ENCODE measurements at regions not wholly inside any gene's neighbourhood (a gene's known extent, or its start where the extent isn't known, plus 50 kb on each side); places are given as distances from the start of the nearest gene placed in this dataset.

DNA sequence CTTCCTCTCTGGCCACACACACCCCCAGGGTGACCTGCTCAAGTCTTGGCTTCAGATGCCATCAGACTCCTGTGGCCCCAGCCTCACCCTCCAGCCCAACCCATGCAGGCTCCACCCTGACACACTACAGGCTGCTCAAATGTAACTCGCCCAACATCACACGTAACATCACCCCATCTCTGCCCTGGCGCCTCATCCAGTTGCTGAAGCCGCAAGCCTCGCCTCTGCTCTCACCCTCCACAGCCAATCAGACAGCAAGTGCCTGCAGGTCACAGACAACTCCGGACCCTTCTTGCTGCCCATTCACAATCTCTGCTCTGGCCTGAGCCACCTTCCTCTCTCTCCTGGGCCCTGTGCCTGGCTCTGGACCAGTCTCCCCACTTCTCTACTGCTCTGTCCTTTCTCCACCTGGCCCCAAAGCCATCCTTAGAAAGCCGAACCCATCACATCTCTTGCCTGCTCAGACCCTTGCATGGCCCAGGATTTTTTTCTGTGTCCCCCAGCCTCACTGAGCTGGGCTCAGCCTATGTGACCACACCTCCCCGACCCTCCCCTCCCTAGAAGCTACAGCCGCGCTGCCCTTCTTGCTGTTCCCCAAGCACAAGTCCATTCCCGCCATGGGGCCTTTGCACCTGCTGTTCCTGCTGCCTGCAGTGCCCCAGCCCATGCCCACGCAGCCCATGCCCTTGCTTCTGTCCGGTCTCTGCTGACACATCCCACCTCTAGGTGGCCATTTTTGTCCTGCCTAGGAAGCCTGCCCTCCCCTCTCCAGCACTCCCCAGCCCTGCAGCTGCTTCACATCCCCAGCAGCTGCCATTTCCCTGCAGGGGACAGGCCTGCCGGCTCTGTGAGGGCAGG lies 333.9 kb downstream of the CTTN start:
- Mint-ChIP-seq H3K9me3 (no peaks in the 10 kb centered on the region), H3K27me3 (ENCODE audit: low read depth) (peaks cover 16% of the 10 kb centered on the region), H3K4me3 (no peak overlapping the region), H3K4me1 (peaks cover 5% of the 10 kb centered on the region), H3K36me3 (ENCODE audit: low read depth) (no peaks in the 10 kb centered on the region), H3K27ac (no peak overlapping the region)
- TF ChIP-seq, protein P1, sequence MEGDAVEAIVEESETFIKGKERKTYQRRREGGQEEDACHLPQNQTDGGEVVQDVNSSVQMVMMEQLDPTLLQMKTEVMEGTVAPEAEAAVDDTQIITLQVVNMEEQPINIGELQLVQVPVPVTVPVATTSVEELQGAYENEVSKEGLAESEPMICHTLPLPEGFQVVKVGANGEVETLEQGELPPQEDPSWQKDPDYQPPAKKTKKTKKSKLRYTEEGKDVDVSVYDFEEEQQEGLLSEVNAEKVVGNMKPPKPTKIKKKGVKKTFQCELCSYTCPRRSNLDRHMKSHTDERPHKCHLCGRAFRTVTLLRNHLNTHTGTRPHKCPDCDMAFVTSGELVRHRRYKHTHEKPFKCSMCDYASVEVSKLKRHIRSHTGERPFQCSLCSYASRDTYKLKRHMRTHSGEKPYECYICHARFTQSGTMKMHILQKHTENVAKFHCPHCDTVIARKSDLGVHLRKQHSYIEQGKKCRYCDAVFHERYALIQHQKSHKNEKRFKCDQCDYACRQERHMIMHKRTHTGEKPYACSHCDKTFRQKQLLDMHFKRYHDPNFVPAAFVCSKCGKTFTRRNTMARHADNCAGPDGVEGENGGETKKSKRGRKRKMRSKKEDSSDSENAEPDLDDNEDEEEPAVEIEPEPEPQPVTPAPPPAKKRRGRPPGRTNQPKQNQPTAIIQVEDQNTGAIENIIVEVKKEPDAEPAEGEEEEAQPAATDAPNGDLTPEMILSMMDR (IDR thresholded peaks at IDR 0.05; ENCODE audit: unreplicated experiment in 3 of 3), result no peak

DNA sequence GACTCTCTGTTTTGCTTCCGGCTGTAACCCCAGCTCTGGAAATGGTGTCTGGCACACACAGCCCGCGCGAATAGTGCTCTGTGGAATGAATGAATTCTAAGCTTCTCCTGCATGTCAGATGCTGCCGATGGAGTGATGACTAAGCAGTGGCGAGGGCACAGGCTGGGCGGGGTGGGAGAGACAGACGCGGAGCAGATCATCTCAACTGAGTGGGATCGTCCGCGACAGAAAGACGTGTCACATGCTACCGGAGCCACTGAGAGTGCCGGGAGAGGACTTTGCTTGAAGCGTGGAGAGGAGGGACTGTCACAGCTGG lies 334.5 kb downstream of the CTTN start:
- peaks cover 12% of the 10 kb centered on the region for H3K27me3 Mint-ChIP-seq (ENCODE audit: low read depth)

DNA sequence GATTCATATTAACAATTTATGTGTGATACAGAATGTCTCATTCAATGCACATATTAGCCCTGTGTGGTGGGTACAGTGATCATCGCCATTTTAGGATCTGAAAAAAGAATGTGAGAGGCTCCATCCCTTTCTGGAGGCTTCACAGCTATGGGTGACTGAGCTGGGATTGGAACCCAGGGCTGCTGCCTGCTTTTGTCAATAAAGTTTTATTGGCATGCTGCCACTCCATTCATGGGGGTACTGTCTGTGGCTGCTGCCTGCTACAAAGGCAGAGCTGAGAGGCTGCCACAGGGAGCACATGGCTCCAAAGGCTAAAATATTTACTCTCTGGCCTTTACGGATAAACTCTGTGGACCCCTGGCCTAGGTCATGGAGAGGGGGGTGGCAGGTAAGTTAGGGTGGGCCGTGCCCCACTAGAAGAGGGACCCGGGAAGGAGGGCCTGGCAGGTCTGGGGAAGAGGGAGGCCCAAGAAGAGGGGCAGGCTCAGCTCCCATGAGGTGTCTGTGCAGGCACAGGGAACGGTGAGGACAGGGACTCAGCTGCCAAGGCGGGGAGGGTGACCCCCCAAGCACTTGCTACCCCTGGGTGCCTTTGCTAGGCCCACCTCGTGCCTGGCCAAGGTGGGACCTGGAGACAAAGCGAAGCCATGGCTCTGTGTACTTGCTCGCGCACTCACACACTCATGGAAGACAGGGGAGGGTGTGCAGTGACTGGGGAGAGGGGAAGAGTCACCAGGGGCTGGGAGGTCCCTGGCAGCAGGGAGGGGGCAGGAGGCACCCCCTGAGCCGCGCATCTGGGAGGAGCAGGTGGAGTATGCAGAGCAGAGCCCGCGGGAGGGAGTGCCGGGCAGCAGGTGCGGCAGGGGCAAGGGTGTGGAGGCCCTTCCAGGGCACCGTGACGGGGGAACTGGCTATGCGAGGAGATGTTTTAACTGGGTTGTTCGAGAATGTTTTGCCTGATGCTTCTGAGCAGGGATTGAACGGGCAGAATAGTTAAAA lies 335.3 kb downstream of the CTTN start:
- Mint-ChIP-seq H3K9me3 (no peaks in the 10 kb centered on the region), H3K27ac (no peak overlapping the region), H3K4me3 (no peak overlapping the region), H3K36me3 (ENCODE audit: low read depth) (no peaks in the 10 kb centered on the region), H3K4me1 (peaks cover 5% of the 10 kb centered on the region), H3K27me3 (ENCODE audit: low read depth) (peaks cover 12% of the 10 kb centered on the region)
- TF ChIP-seq, protein P1 (IDR thresholded peaks at IDR 0.05; ENCODE audit: unreplicated experiment in 3 of 3), result no peak

More for the DNA sequence above, 334.5 kb downstream of the CTTN start:
- no peak overlapping the region for H3K4me3 Mint-ChIP-seq
- H3K27ac Mint-ChIP-seq, result no peak overlapping the region
- no peaks in the 10 kb centered on the region for H3K36me3 Mint-ChIP-seq (ENCODE audit: low read depth)
- TF ChIP-seq, protein P1 (IDR thresholded peaks at IDR 0.05; ENCODE audit: unreplicated experiment in 3 of 3), result no peak
- no peaks in the 10 kb centered on the region for H3K9me3 Mint-ChIP-seq
- peaks cover 5% of the 10 kb centered on the region for H3K4me1 Mint-ChIP-seq

DNA sequence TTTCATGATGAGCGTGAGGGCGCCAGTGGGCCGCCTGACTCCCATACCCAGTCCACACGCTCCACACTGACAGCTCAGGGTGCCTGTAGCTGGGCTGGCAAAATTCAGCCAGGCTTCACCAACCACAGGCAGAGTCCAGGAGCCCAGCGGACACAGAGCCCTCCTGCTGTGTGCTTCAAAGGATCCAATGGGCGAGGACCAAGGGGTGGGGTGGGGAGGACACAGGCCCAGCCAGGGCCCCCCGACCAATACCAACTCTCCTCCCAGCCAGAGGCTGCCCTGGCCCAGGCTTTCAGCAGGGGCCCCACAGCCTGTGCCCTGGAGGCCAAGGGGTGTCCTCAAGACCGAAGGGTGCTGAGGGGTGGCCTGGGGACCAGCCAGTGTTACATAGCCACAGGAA lies 336.1 kb downstream of the CTTN start:
- H3K9me3 Mint-ChIP-seq, result no peaks in the 10 kb centered on the region
- H3K27me3 Mint-ChIP-seq (ENCODE audit: low read depth), result peaks cover 12% of the 10 kb centered on the region
- no peak overlapping the region for H3K27ac Mint-ChIP-seq
- H3K4me3 Mint-ChIP-seq, result no peak overlapping the region
- peaks cover 5% of the 10 kb centered on the region for H3K4me1 Mint-ChIP-seq
- TF ChIP-seq, protein P1 (IDR thresholded peaks at IDR 0.05; ENCODE audit: unreplicated experiment in 3 of 3), result no peak
- H3K36me3 Mint-ChIP-seq (ENCODE audit: low read depth), result no peaks in the 10 kb centered on the region

DNA sequence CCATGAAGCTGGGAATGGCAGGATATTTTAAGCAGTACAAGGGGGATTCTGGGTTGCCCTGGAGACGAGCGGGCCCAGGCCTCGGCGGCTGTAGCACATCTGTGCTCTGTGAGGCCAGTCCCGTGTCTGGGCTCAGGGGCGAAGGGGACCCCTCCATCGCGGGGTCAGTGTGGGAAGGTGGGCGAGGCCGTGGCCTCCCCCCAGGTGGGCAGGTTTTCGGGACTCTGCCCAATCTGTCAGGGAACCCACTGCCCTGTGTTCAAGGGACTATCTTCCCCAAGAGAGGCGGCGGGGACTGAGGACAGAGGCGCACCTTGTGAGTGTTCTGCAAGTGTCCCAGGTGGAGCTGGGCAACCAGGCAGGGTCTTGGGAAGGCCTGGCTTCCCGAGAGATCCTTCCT lies 336.6 kb downstream of the CTTN start:
- TF ChIP-seq, protein P1 (IDR thresholded peaks at IDR 0.05; ENCODE audit: unreplicated experiment in 3 of 3), result no peak
- Mint-ChIP-seq H3K4me3 (no peak overlapping the region), H3K27ac (no peak overlapping the region), H3K4me1 (peaks cover 5% of the 10 kb centered on the region), H3K36me3 (ENCODE audit: low read depth) (no peaks in the 10 kb centered on the region), H3K27me3 (ENCODE audit: low read depth) (peaks cover 12% of the 10 kb centered on the region), H3K9me3 (no peaks in the 10 kb centered on the region)

Data from nephron (organoid).